Stimulated activated naive CD8-positive, alpha-beta T cell treated with anti-CD3 and anti-CD28 coated beads, Interleukin-15, amount 100 ng/mL, for 72 hours (primary cell): ENCODE measurements at regions not wholly inside any gene's neighbourhood (a gene's known extent, or its start where the extent isn't known, plus 50 kb on each side); places are given as distances from the start of the nearest gene placed in this dataset.

Source experiments
- ATAC-seq: fragments of 150-1000 bp; cut with Tn5 transposase; 2 replicates; pipeline ENCODE4 v1.10.0; 2021; ENCODE audit warnings: mild to moderate bottlenecking, moderate library complexity
- DNase-seq, 2 donors: peaks; one replicate each; pipeline ENCODE4 v3.0.0; 2021 to 2022
- H3K27ac Mint-ChIP-seq, 2 donors: one replicate each; pipeline ENCODE4 v1.8.0; 2022; ENCODE audit warnings: mild to moderate bottlenecking in 2 of 2, mixed read lengths in 2 of 2, moderate library complexity in 2 of 2
- H3K27me3 Mint-ChIP-seq: one replicate; pipeline ENCODE4 v1.8.0; 2022; ENCODE audit warnings: mixed read lengths
- H3K4me1 Mint-ChIP-seq: one replicate; pipeline ENCODE4 v1.8.0; 2022; ENCODE audit warnings: mild to moderate bottlenecking, mixed read lengths
- H3K4me3 Mint-ChIP-seq, 2 donors: one replicate each; pipeline ENCODE4 v1.8.0; 2022; ENCODE audit warnings: mild to moderate bottlenecking in 2 of 2, mixed read lengths in 2 of 2, moderate library complexity in 1 of 2
- H3K9me3 Mint-ChIP-seq, 2 donors: one replicate each; pipeline ENCODE4 v1.8.0; 2022; ENCODE audit warnings: mixed read lengths in 2 of 2

GRCh38 chr14:83347874-83348273 lies 1814.2 kb upstream of the SEL1L start:
- H3K4me1 Mint-ChIP-seq = no peaks in the 10 kb centered on the region
- H3K27me3 Mint-ChIP-seq = no peaks in the 10 kb centered on the region
- no peak overlapping the region for H3K4me3 Mint-ChIP-seq
- no peak for DNase-seq
- no peak overlapping the region for H3K27ac Mint-ChIP-seq
- peaks cover 12 to 15% of the 10 kb centered on the region in 2 donors for H3K9me3 Mint-ChIP-seq
- no peak for ATAC-seq

- ATAC-seq (no peak), DNase-seq (no peak)
- Mint-ChIP-seq H3K27me3 (no peaks in the 10 kb centered on the region), H3K4me3 (no peak overlapping the region), H3K27ac (no peak overlapping the region), H3K9me3 (peaks cover 21% of the 10 kb centered on the region in 2 donors), H3K4me1 (no peaks in the 10 kb centered on the region)
Measured at GRCh38 chr14:83355609-83356008, 1822.0 kb upstream of the SEL1L start.

- H3K27ac Mint-ChIP-seq = no peak overlapping the region
- no peak overlapping the region for H3K4me3 Mint-ChIP-seq
- no peaks in the 10 kb centered on the region for H3K27me3 Mint-ChIP-seq
- DNase-seq = no peak
- no peaks in the 10 kb centered on the region for H3K4me1 Mint-ChIP-seq
- ATAC-seq = no peak
- H3K9me3 Mint-ChIP-seq = peaks cover 19 to 21% of the 10 kb centered on the region in 2 donors
Measured at GRCh38 chr14:83356080-83356479, 1822.4 kb upstream of the SEL1L start.

- DNase-seq = no peak
- Mint-ChIP-seq H3K27me3 (no peaks in the 10 kb centered on the region), H3K4me3 (no peak overlapping the region), H3K27ac (no peak overlapping the region), H3K9me3 (peaks cover 16% of the 10 kb centered on the region in 2 donors), H3K4me1 (no peaks in the 10 kb centered on the region)
- no peak for ATAC-seq
Measured at GRCh38 chr14:83372271-83372670, 1838.6 kb upstream of the SEL1L start.

GRCh38 chr14:83379436-83379835 lies 1845.8 kb upstream of the SEL1L start:
- no peak for ATAC-seq
- no peak for DNase-seq
- H3K27me3 Mint-ChIP-seq = no peaks in the 10 kb centered on the region
- no peaks in the 10 kb centered on the region for H3K4me1 Mint-ChIP-seq
- H3K4me3 Mint-ChIP-seq = no peak overlapping the region
- H3K9me3 Mint-ChIP-seq = peaks cover 21 to 33% of the 10 kb centered on the region in 2 donors
- H3K27ac Mint-ChIP-seq = no peak overlapping the region

- ATAC-seq (no peak), DNase-seq (no peak)
- no peak overlapping the region for H3K4me3 Mint-ChIP-seq
- H3K27me3 Mint-ChIP-seq = no peaks in the 10 kb centered on the region
- no peak overlapping the region for H3K27ac Mint-ChIP-seq
- peaks cover 34 to 43% of the 10 kb centered on the region in 2 donors for H3K9me3 Mint-ChIP-seq
- H3K4me1 Mint-ChIP-seq = no peaks in the 10 kb centered on the region
Measured at GRCh38 chr14:83384253-83384652, 1850.6 kb upstream of the SEL1L start.

- Mint-ChIP-seq H3K9me3 (no peaks in the 10 kb centered on the region), H3K27ac (no peak overlapping the region), H3K4me1 (no peaks in the 10 kb centered on the region), H3K27me3 (no peaks in the 10 kb centered on the region), H3K4me3 (no peak overlapping the region)
- ATAC-seq = no peak
- no peak for DNase-seq
Measured at GRCh38 chr14:83395321-83395720, 1861.7 kb upstream of the SEL1L start.

- Mint-ChIP-seq H3K9me3 (no peaks in the 10 kb centered on the region), H3K27ac (no peak overlapping the region), H3K4me1 (no peaks in the 10 kb centered on the region), H3K4me3 (no peak overlapping the region), H3K27me3 (no peaks in the 10 kb centered on the region)
- ATAC-seq (no peak), DNase-seq (no peak)
Measured at GRCh38 chr14:83416476-83416875, 1882.8 kb upstream of the SEL1L start.

GRCh38 chr14:83419420-83419819 lies 1885.8 kb upstream of the SEL1L start:
- Mint-ChIP-seq H3K27ac (no peak overlapping the region), H3K9me3 (no peaks in the 10 kb centered on the region), H3K27me3 (no peaks in the 10 kb centered on the region), H3K4me3 (no peak overlapping the region), H3K4me1 (no peaks in the 10 kb centered on the region)
- ATAC-seq (no peak), DNase-seq (no peak)

GRCh38 chr14:83421711-83422110 lies 1888.1 kb upstream of the SEL1L start:
- Mint-ChIP-seq H3K27me3 (no peaks in the 10 kb centered on the region), H3K27ac (no peak overlapping the region)

GRCh38 chr14:83425138-83425537 lies 1891.5 kb upstream of the SEL1L start:
- DNase-seq (no peak), ATAC-seq (no peak)
- Mint-ChIP-seq H3K9me3 (no peaks in the 10 kb centered on the region), H3K27me3 (no peaks in the 10 kb centered on the region), H3K4me3 (no peak overlapping the region), H3K4me1 (no peaks in the 10 kb centered on the region), H3K27ac (peak overlapping the region in 1 of 2 donors; percentile 74)

More at GRCh38 chr14:83421711-83422110, 1888.1 kb upstream of the SEL1L start:
- ATAC-seq (no peak), DNase-seq (no peak)
- Mint-ChIP-seq H3K9me3 (no peaks in the 10 kb centered on the region), H3K4me1 (no peaks in the 10 kb centered on the region), H3K4me3 (no peak overlapping the region)

- ATAC-seq = no peak
- H3K27me3 Mint-ChIP-seq = no peaks in the 10 kb centered on the region
- no peaks in the 10 kb centered on the region for H3K9me3 Mint-ChIP-seq
- no peak overlapping the region for H3K4me3 Mint-ChIP-seq
- no peak overlapping the region for H3K27ac Mint-ChIP-seq
- DNase-seq = no peak
- no peaks in the 10 kb centered on the region for H3K4me1 Mint-ChIP-seq
Measured at GRCh38 chr14:83425706-83426105, 1892.1 kb upstream of the SEL1L start.

- no peak for DNase-seq
- no peak overlapping the region for H3K27ac Mint-ChIP-seq
- no peaks in the 10 kb centered on the region for H3K27me3 Mint-ChIP-seq
- peaks cover 0 to 9% of the 10 kb centered on the region in 2 donors for H3K9me3 Mint-ChIP-seq
- no peak overlapping the region for H3K4me3 Mint-ChIP-seq
- H3K4me1 Mint-ChIP-seq = no peaks in the 10 kb centered on the region
- ATAC-seq = no peak
Measured at GRCh38 chr14:83433618-83434017, 1900.0 kb upstream of the SEL1L start.

- ATAC-seq (no peak), DNase-seq (no peak)
- Mint-ChIP-seq H3K9me3 (peaks cover 0 to 8% of the 10 kb centered on the region in 2 donors), H3K27ac (no peak overlapping the region), H3K4me3 (no peak overlapping the region), H3K4me1 (no peaks in the 10 kb centered on the region), H3K27me3 (no peaks in the 10 kb centered on the region)
Measured at GRCh38 chr14:83441801-83442200, 1908.1 kb upstream of the SEL1L start.

- no peak for DNase-seq
- Mint-ChIP-seq H3K4me3 (no peak overlapping the region), H3K27ac (no peak overlapping the region), H3K9me3 (peaks cover 20 to 23% of the 10 kb centered on the region in 2 donors), H3K27me3 (no peaks in the 10 kb centered on the region), H3K4me1 (no peaks in the 10 kb centered on the region)
- no peak for ATAC-seq
Measured at GRCh38 chr14:83455561-83455960, 1921.9 kb upstream of the SEL1L start.

- no peaks in the 10 kb centered on the region for H3K27me3 Mint-ChIP-seq
- no peak overlapping the region for H3K27ac Mint-ChIP-seq
- H3K4me3 Mint-ChIP-seq = no peak overlapping the region
- no peaks in the 10 kb centered on the region for H3K4me1 Mint-ChIP-seq
- DNase-seq (no peak), ATAC-seq (no peak)
- peaks cover 15 to 36% of the 10 kb centered on the region in 2 donors for H3K9me3 Mint-ChIP-seq
Measured at GRCh38 chr14:83461521-83461920, 1927.9 kb upstream of the SEL1L start.

GRCh38 chr14:83462759-83463158 lies 1929.1 kb upstream of the SEL1L start:
- peaks cover 15 to 36% of the 10 kb centered on the region in 2 donors for H3K9me3 Mint-ChIP-seq
- DNase-seq = no peak
- no peak overlapping the region for H3K27ac Mint-ChIP-seq
- no peaks in the 10 kb centered on the region for H3K27me3 Mint-ChIP-seq
- no peaks in the 10 kb centered on the region for H3K4me1 Mint-ChIP-seq
- no peak overlapping the region for H3K4me3 Mint-ChIP-seq
- no peak for ATAC-seq
